Erythroblast (primary cell): ENCODE measurements at regions not wholly inside any gene's neighbourhood (a gene's known extent, or its start where the extent isn't known, plus 50 kb on each side); places are given as distances from the start of the nearest gene placed in this dataset.

Experiments
- GATA1 ChIP-seq: IDR thresholded peaks from 2 replicates; pipeline ENCODE4 v1.6.1; 2011; ENCODE audit warnings: low read depth, mild to moderate bottlenecking, control low read depth, low read length, moderate library complexity
- POLR2A ChIP-seq: IDR thresholded peaks from 2 replicates; pipeline ENCODE4 v1.6.1; 2011; ENCODE audit warnings: mild to moderate bottlenecking, low read length

- no peak for TF ChIP-seq POLR2A
- no peak for TF ChIP-seq GATA1
Observed at GRCh38 chr1:96346719-96347118, 374.9 kb upstream of the PTBP2 start.
